ENCODE measurements at regions not wholly inside any gene's neighbourhood (a gene's known extent, or its start where the extent isn't known, plus 50 kb on each side); places are given as distances from the start of the nearest gene placed in this dataset.

- H3K27ac ChIP-seq, result no peak overlapping the region
- no peak overlapping the region for H3K4me3 ChIP-seq
- 0 to 38% (median 7%) methylated on average over 1 to 2 of the region's 2 CpGs; no CpG with 5 or more reads in 2 of the 10 experiments for WGBS, 10 experiments
- ATAC-seq (replicated peaks in 6 of 8), result peak in 4 of 8 experiments; percentile 39 to 82 (median 65)
- in situ Hi-C loops (cut with MboI; ENCODE audit: low pct_unique_long_range_greater_than_20kb in 2 of 9, low sequenced_read_pairs in 9 of 9, unreplicated experiment in 9 of 9), result no loop called here
- no peaks in the 10 kb centered on the region for H3K4me1 ChIP-seq (replicated peaks in 1 of 2)
Observed at GRCh38 chr1:112172294-112172882, 182.9 kb upstream of the KCND3 start.

GRCh38 chr1:112177314-112177713, 187.8 kb upstream of the KCND3 start:
- ATAC-seq (replicated peaks in 6 of 8), result no peak
- WGBS, 10 experiments, result 0 to 63% (median 41%) methylated on average over 1 to 6 of the region's 6 CpGs; no CpG with 5 or more reads in 2 of the 10 experiments
- H3K4me1 ChIP-seq (replicated peaks in 1 of 2), result no peaks in the 10 kb centered on the region
- H3K4me3 ChIP-seq, result no peak overlapping the region
- in situ Hi-C loops (cut with MboI; ENCODE audit: low pct_unique_long_range_greater_than_20kb in 2 of 9, low sequenced_read_pairs in 9 of 9, unreplicated experiment in 9 of 9), result no loop called here
- no peak overlapping the region for H3K27ac ChIP-seq

GRCh38 chr1:112188611-112189010, 199.1 kb upstream of the KCND3 start:
- ATAC-seq (replicated peaks in 6 of 8), result peak in 5 of 8 experiments; percentile 30 to 97 (median 45)
- Histone ChIP-seq H3K27ac (no peak overlapping the region), H3K4me1 (replicated peaks in 1 of 2) (peaks cover 0 to 7% of the 10 kb centered on the region in 2 donors), H3K4me3 (no peak overlapping the region)
- in situ Hi-C loops (cut with MboI; ENCODE audit: low pct_unique_long_range_greater_than_20kb in 2 of 9, low sequenced_read_pairs in 9 of 9, unreplicated experiment in 9 of 9), result no loop called here

GRCh38 chr1:112196008-112196588, 199.9 kb upstream of the CTTNBP2NL start:
- ATAC-seq (replicated peaks in 6 of 8), result no peak

GRCh38 chr1:112196731-112197130, 199.3 kb upstream of the CTTNBP2NL start:
- Histone ChIP-seq H3K4me3 (no peak overlapping the region), H3K4me1 (replicated peaks in 1 of 2) (no peaks in the 10 kb centered on the region), H3K27ac (no peak overlapping the region)
- in situ Hi-C loops (cut with MboI; ENCODE audit: low pct_unique_long_range_greater_than_20kb in 2 of 9, low sequenced_read_pairs in 9 of 9, unreplicated experiment in 9 of 9), result no loop called here
- WGBS, 10 experiments, result 29 to 100% (median 83%) methylated on average over 1 to 4 of the region's 4 CpGs; no CpG with 5 or more reads in 3 of the 10 experiments
- ATAC-seq (replicated peaks in 6 of 8), result no peak

More at GRCh38 chr1:112196008-112196588, 199.9 kb upstream of the CTTNBP2NL start:
- no peaks in the 10 kb centered on the region for H3K4me1 ChIP-seq (replicated peaks in 1 of 2)
- in situ Hi-C loops (cut with MboI; ENCODE audit: low pct_unique_long_range_greater_than_20kb in 2 of 9, low sequenced_read_pairs in 9 of 9, unreplicated experiment in 9 of 9), result no loop called here
- WGBS, 10 experiments, result 0 to 60% (median 33%) methylated on average over 1 to 4 of the region's 4 CpGs; no CpG with 5 or more reads in 1 of the 10 experiments
- no peak overlapping the region for H3K4me3 ChIP-seq
- no peak overlapping the region for H3K27ac ChIP-seq

- peak in 2 of 8 experiments; percentile 31 to 68 for ATAC-seq (replicated peaks in 6 of 8)
- Histone ChIP-seq H3K4me3 (no peak overlapping the region), H3K4me1 (replicated peaks in 1 of 2) (no peaks in the 10 kb centered on the region), H3K27ac (no peak overlapping the region)
- WGBS, 10 experiments, result 0 to 83% (median 51%) methylated on average over 1 of the region's 1 CpG; no CpG with 5 or more reads in 2 of the 10 experiments
- in situ Hi-C loops (cut with MboI; ENCODE audit: low pct_unique_long_range_greater_than_20kb in 2 of 9, low sequenced_read_pairs in 9 of 9, unreplicated experiment in 9 of 9), result no loop called here
Observed at GRCh38 chr1:112209493-112209892, 186.5 kb upstream of the CTTNBP2NL start.

- ATAC-seq (replicated peaks in 6 of 8), result no peak
- in situ Hi-C loops (cut with MboI; ENCODE audit: low pct_unique_long_range_greater_than_20kb in 2 of 9, low sequenced_read_pairs in 9 of 9, unreplicated experiment in 9 of 9), result no loop called here
- no peaks in the 10 kb centered on the region for H3K4me1 ChIP-seq (replicated peaks in 1 of 2)
- WGBS, 10 experiments, result 0 to 100% (median 71%) methylated on average over 1 of the region's 1 CpG; no CpG with 5 or more reads in 3 of the 10 experiments
- H3K27ac ChIP-seq, result no peak overlapping the region
- no peak overlapping the region for H3K4me3 ChIP-seq
Observed at GRCh38 chr1:112219267-112219666, 176.7 kb upstream of the CTTNBP2NL start.

GRCh38 chr1:112230232-112230631, 165.8 kb upstream of the CTTNBP2NL start:
- 0 to 100% (median 89%) methylated on average over 1 to 9 of the region's 9 CpGs; no CpG with 5 or more reads in 2 of the 10 experiments for WGBS, 10 experiments
- no peak for ATAC-seq (replicated peaks in 6 of 8)
- in situ Hi-C loops (cut with MboI; ENCODE audit: low pct_unique_long_range_greater_than_20kb in 2 of 9, low sequenced_read_pairs in 9 of 9, unreplicated experiment in 9 of 9), result no loop called here
- H3K4me3 ChIP-seq, result no peak overlapping the region
- no peak overlapping the region for H3K27ac ChIP-seq
- H3K4me1 ChIP-seq (replicated peaks in 1 of 2), result no peaks in the 10 kb centered on the region

- Histone ChIP-seq H3K4me3 (no peak overlapping the region), H3K4me1 (replicated peaks in 1 of 2) (no peaks in the 10 kb centered on the region), H3K27ac (no peak overlapping the region)
- 0 to 85% (median 70%) methylated on average over 1 to 3 of the region's 3 CpGs; no CpG with 5 or more reads in 5 of the 10 experiments for WGBS, 10 experiments
- ATAC-seq (replicated peaks in 6 of 8), result no peak
- in situ Hi-C loops (cut with MboI; ENCODE audit: low pct_unique_long_range_greater_than_20kb in 2 of 9, low sequenced_read_pairs in 9 of 9, unreplicated experiment in 9 of 9), result no loop called here
Observed at GRCh38 chr1:112231331-112231730, 164.7 kb upstream of the CTTNBP2NL start.

- Histone ChIP-seq H3K4me1 (replicated peaks in 1 of 2) (no peaks in the 10 kb centered on the region), H3K4me3 (no peak overlapping the region), H3K27ac (no peak overlapping the region)
- ATAC-seq (replicated peaks in 6 of 8), result no peak
- WGBS, 10 experiments, result 25 to 89% (median 52%) methylated on average over 1 to 3 of the region's 3 CpGs; no CpG with 5 or more reads in 5 of the 10 experiments
- in situ Hi-C loops (cut with MboI; ENCODE audit: low pct_unique_long_range_greater_than_20kb in 2 of 9, low sequenced_read_pairs in 9 of 9, unreplicated experiment in 9 of 9), result no loop called here
Observed at GRCh38 chr1:112232848-112233247, 163.2 kb upstream of the CTTNBP2NL start.

- in situ Hi-C loops (cut with MboI; ENCODE audit: low pct_unique_long_range_greater_than_20kb in 2 of 9, low sequenced_read_pairs in 9 of 9, unreplicated experiment in 9 of 9), result no loop called here
- H3K4me3 ChIP-seq, result no peak overlapping the region
- WGBS, 10 experiments, result 20 to 96% (median 59%) methylated on average over 1 to 3 of the region's 3 CpGs
Observed at GRCh38 chr1:112234710-112235109, 161.3 kb upstream of the CTTNBP2NL start.

GRCh38 chr1:112237983-112238545, 157.9 kb upstream of the CTTNBP2NL start:
- in situ Hi-C loops (cut with MboI; ENCODE audit: low pct_unique_long_range_greater_than_20kb in 2 of 9, low sequenced_read_pairs in 9 of 9, unreplicated experiment in 9 of 9), result no loop called here
- ATAC-seq (replicated peaks in 6 of 8), result no peak
- peaks cover 0 to 3% of the 10 kb centered on the region in 2 donors for H3K4me1 ChIP-seq (replicated peaks in 1 of 2)
- H3K27ac ChIP-seq, result no peak overlapping the region
- 0 to 66% (median 34%) methylated on average over 1 to 2 of the region's 2 CpGs; no CpG with 5 or more reads in 2 of the 10 experiments for WGBS, 10 experiments
- no peak overlapping the region for H3K4me3 ChIP-seq

More at GRCh38 chr1:112234710-112235109, 161.3 kb upstream of the CTTNBP2NL start:
- peak in 1 of 8 experiments; percentile 22 for ATAC-seq (replicated peaks in 6 of 8)
- no peak overlapping the region for H3K27ac ChIP-seq
- H3K4me1 ChIP-seq (replicated peaks in 1 of 2), result peaks cover 0 to 3% of the 10 kb centered on the region in 2 donors

- peak in 4 of 8 experiments; percentile 32 to 91 (median 86) for ATAC-seq (replicated peaks in 6 of 8)
- no peak overlapping the region for H3K27ac ChIP-seq
- H3K4me1 ChIP-seq (replicated peaks in 1 of 2), result peaks cover 0 to 3% of the 10 kb centered on the region in 2 donors
- 0 to 90% (median 54%) methylated on average over 1 to 6 of the region's 6 CpGs; no CpG with 5 or more reads in 1 of the 10 experiments for WGBS, 10 experiments
- no peak overlapping the region for H3K4me3 ChIP-seq
- in situ Hi-C loops (cut with MboI; ENCODE audit: low pct_unique_long_range_greater_than_20kb in 2 of 9, low sequenced_read_pairs in 9 of 9, unreplicated experiment in 9 of 9), result no loop called here
Observed at GRCh38 chr1:112239683-112240330, 156.2 kb upstream of the CTTNBP2NL start.
